ENCODE measurements at regions not wholly inside any gene's neighbourhood (a gene's known extent, or its start where the extent isn't known, plus 50 kb on each side); places are given as distances from the start of the nearest gene placed in this dataset.
"Not testable (repeated sequence)": the region's sequence is repeated elsewhere in the genome, so short reads cannot be mapped to it uniquely, and the experiment has no call there.

- DNase-seq (ENCODE audit: low spot score): no peak
These were observed 128.1 kb upstream of the TRPC4 start for GRCh38 chr13:37997641-37998040.

GRCh38 chr13:37995092-37995491, 125.5 kb upstream of the TRPC4 start:
- DNase-seq (ENCODE audit: low spot score): no peak

- DNase-seq (ENCODE audit: low spot score): no peak
These were observed 117.2 kb upstream of the TRPC4 start for GRCh38 chr13:37986811-37987210.

GRCh38 chr13:37985281-37985680, 115.7 kb upstream of the TRPC4 start:
- no peak for DNase-seq (ENCODE audit: low spot score)

- no peak for DNase-seq (ENCODE audit: low spot score)
These were observed 114.8 kb upstream of the TRPC4 start for GRCh38 chr13:37984357-37984756.

GRCh38 chr13:37981932-37982331, 112.4 kb upstream of the TRPC4 start:
- no peak for DNase-seq (ENCODE audit: low spot score)

GRCh38 chr13:37978680-37979079, 109.1 kb upstream of the TRPC4 start:
- no peak for DNase-seq (ENCODE audit: low spot score)

- DNase-seq (ENCODE audit: low spot score): no peak
These were observed 99.0 kb upstream of the TRPC4 start for GRCh38 chr13:37968555-37968954.

GRCh38 chr13:37966266-37966665, 96.7 kb upstream of the TRPC4 start:
- no peak for DNase-seq (ENCODE audit: low spot score)

- no peak for DNase-seq (ENCODE audit: low spot score)
These were observed 90.9 kb upstream of the TRPC4 start for GRCh38 chr13:37960427-37960826.

GRCh38 chr13:37959284-37959683, 89.7 kb upstream of the TRPC4 start:
- DNase-seq (ENCODE audit: low spot score): no peak

- no peak for DNase-seq (ENCODE audit: low spot score)
These were observed 87.0 kb upstream of the TRPC4 start for GRCh38 chr13:37956536-37956935.

- not testable (repeated sequence) for DNase-seq (ENCODE audit: low spot score)
These were observed 85.0 kb upstream of the TRPC4 start for GRCh38 chr13:37954597-37954996.

GRCh38 chr13:37954191-37954590, 84.6 kb upstream of the TRPC4 start:
- DNase-seq (ENCODE audit: low spot score): no peak

- DNase-seq (ENCODE audit: low spot score): no peak
These were observed 84.1 kb upstream of the TRPC4 start for GRCh38 chr13:37953696-37954095.

GRCh38 chr13:37950016-37950415, 80.4 kb upstream of the TRPC4 start:
- DNase-seq (ENCODE audit: low spot score): no peak

GRCh38 chr13:37947419-37948140, 78.0 kb upstream of the TRPC4 start:
- no peak for DNase-seq (ENCODE audit: low spot score)

- no peak for DNase-seq (ENCODE audit: low spot score)
These were observed 76.3 kb upstream of the TRPC4 start for GRCh38 chr13:37945651-37946575.

- no peak for DNase-seq (ENCODE audit: low spot score)
These were observed 75.4 kb upstream of the TRPC4 start for GRCh38 chr13:37944869-37945442.

- no peak for DNase-seq (ENCODE audit: low spot score)
These were observed 74.7 kb upstream of the TRPC4 start for GRCh38 chr13:37944081-37944868.

GRCh38 chr13:37942929-37943328, 73.4 kb upstream of the TRPC4 start:
- no peak for DNase-seq (ENCODE audit: low spot score)
